Stomach (tissue), 4 donors: ENCODE measurements at regions not wholly inside any gene's neighbourhood (a gene's known extent, or its start where the extent isn't known, plus 50 kb on each side); places are given as distances from the start of the nearest gene placed in this dataset.

Experiments used
- CTCF ChIP-seq, 7 experiments: fragments of 450-650 bp in 4 of 7; fragments of 200-600 bp in 3 of 7; sonication (generic) in 3 of 7; IDR thresholded peaks; one replicate each; pipeline ENCODE4 v1.5.1; 2016 to 2019; ENCODE audit warnings: antibody characterized with exemption in 7 of 7, control low read depth in 2 of 7, mild to moderate bottlenecking in 1 of 7
- EP300 ChIP-seq: sonication (generic); formaldehyde crosslinking; IDR thresholded peaks from one replicate; pipeline ENCODE4 v1.6.1; 2017; ENCODE audit warnings: antibody characterized with exemption
- POLR2A ChIP-seq, 4 donors: fragments of 450-650 bp; IDR thresholded peaks; one replicate each; pipeline ENCODE4 v1.6.1; 2016; ENCODE audit warnings: antibody characterized with exemption in 4 of 4, control low read depth in 2 of 4, mild to moderate bottlenecking in 1 of 4, moderate library complexity in 1 of 4
- POLR2AphosphoS5 ChIP-seq, 3 donors: sonication (generic); formaldehyde crosslinking; IDR thresholded peaks; one replicate each; pipeline ENCODE4 v1.6.1; 2016; ENCODE audit warnings: antibody characterized with exemption in 3 of 3

GRCh38 chr21:16488042-16488441, 758.3 kb downstream of the USP25 start:
- TF ChIP-seq CTCF (IDR thresholded peaks at IDR 0.05): no peak
- no peak for TF ChIP-seq EP300
- TF ChIP-seq POLR2A (IDR thresholded peaks at IDR 0.05): no peak
- TF ChIP-seq POLR2AphosphoS5 (IDR thresholded peaks at IDR 0.05): no peak
